ENCODE measurements at regions not wholly inside any gene's neighbourhood (a gene's known extent, or its start where the extent isn't known, plus 50 kb on each side); places are given as distances from the start of the nearest gene placed in this dataset.

- no peak for DNase-seq (ENCODE audit: extremely low read depth, low read depth, low spot score)
Measured at GRCh38 chr2:147712051-147712450, 132.8 kb upstream of the ACVR2A start.

- no peak for DNase-seq (ENCODE audit: extremely low read depth, low read depth, low spot score)
Measured at GRCh38 chr2:147711031-147711430, 133.8 kb upstream of the ACVR2A start.

GRCh38 chr2:147709655-147710054, 135.2 kb upstream of the ACVR2A start:
- no peak for DNase-seq (ENCODE audit: extremely low read depth, low read depth, low spot score)

GRCh38 chr2:147703171-147703570, 141.7 kb upstream of the ACVR2A start:
- DNase-seq (ENCODE audit: extremely low read depth, low read depth, low spot score), result no peak

- DNase-seq (ENCODE audit: extremely low read depth, low read depth, low spot score), result no peak
Measured at GRCh38 chr2:147698166-147698565, 146.7 kb upstream of the ACVR2A start.

- DNase-seq (ENCODE audit: extremely low read depth, low read depth, low spot score), result no peak
Measured at GRCh38 chr2:147696426-147696825, 148.4 kb upstream of the ACVR2A start.

GRCh38 chr2:147689220-147689909, 155.5 kb upstream of the ACVR2A start:
- DNase-seq (ENCODE audit: extremely low read depth, low read depth, low spot score), result no peak

GRCh38 chr2:147688242-147688641, 156.6 kb upstream of the ACVR2A start:
- DNase-seq (ENCODE audit: extremely low read depth, low read depth, low spot score), result no peak

GRCh38 chr2:147686365-147686764, 158.5 kb upstream of the ACVR2A start:
- no peak for DNase-seq (ENCODE audit: extremely low read depth, low read depth, low spot score)

GRCh38 chr2:147684903-147685302, 159.9 kb upstream of the ACVR2A start:
- DNase-seq (ENCODE audit: extremely low read depth, low read depth, low spot score), result no peak

- DNase-seq (ENCODE audit: extremely low read depth, low read depth, low spot score), result no peak
Measured at GRCh38 chr2:147683380-147683779, 161.4 kb upstream of the ACVR2A start.

GRCh38 chr2:147681093-147681492, 163.7 kb upstream of the ACVR2A start:
- DNase-seq (ENCODE audit: extremely low read depth, low read depth, low spot score), result no peak

- DNase-seq (ENCODE audit: extremely low read depth, low read depth, low spot score), result no peak
Measured at GRCh38 chr2:147679955-147680531, 164.8 kb upstream of the ACVR2A start.

- DNase-seq (ENCODE audit: extremely low read depth, low read depth, low spot score), result no peak
Measured at GRCh38 chr2:147679191-147679954, 165.5 kb upstream of the ACVR2A start.

GRCh38 chr2:147665105-147665504, 179.7 kb upstream of the ACVR2A start:
- DNase-seq (ENCODE audit: extremely low read depth, low read depth, low spot score), result no peak

GRCh38 chr2:147663962-147664361, 180.9 kb upstream of the ACVR2A start:
- no peak for DNase-seq (ENCODE audit: extremely low read depth, low read depth, low spot score)

GRCh38 chr2:147663153-147663961, 181.5 kb upstream of the ACVR2A start:
- DNase-seq (ENCODE audit: extremely low read depth, low read depth, low spot score), result no peak

- DNase-seq (ENCODE audit: extremely low read depth, low read depth, low spot score), result no peak
Measured at GRCh38 chr2:147662221-147662620, 182.6 kb upstream of the ACVR2A start.

- DNase-seq (ENCODE audit: extremely low read depth, low read depth, low spot score), result no peak
Measured at GRCh38 chr2:147660680-147661079, 184.1 kb upstream of the ACVR2A start.

- DNase-seq (ENCODE audit: extremely low read depth, low read depth, low spot score), result no peak
Measured at GRCh38 chr2:147659051-147659450, 185.8 kb upstream of the ACVR2A start.

Data from glomerular endothelial cell (primary cell).